ENCODE measurements at regions not wholly inside any gene's neighbourhood (a gene's known extent, or its start where the extent isn't known, plus 50 kb on each side); places are given as distances from the start of the nearest gene placed in this dataset.

GRCh38 chr3:25023876-25024275 is 404.2 kb upstream of the RARB start:
- Mint-ChIP-seq H3K36me3 (ENCODE audit: insufficient read depth, unreplicated experiment) (no peaks in the 10 kb centered on the region), H3K4me3 (ENCODE audit: low read depth, unreplicated experiment) (no peak overlapping the region), H3K27ac (ENCODE audit: unreplicated experiment) (no peak overlapping the region), H3K27me3 (ENCODE audit: unreplicated experiment) (no peaks in the 10 kb centered on the region), H3K9me3 (ENCODE audit: low read depth, unreplicated experiment) (no peaks in the 10 kb centered on the region), H3K4me1 (ENCODE audit: low read depth, unreplicated experiment) (no peaks in the 10 kb centered on the region)
- no TSS peak for BruUV-seq (replicated peaks)
- no peak for DNase-seq
- TF ChIP-seq CTCF (IDR thresholded peaks at IDR 0.05; ENCODE audit: unreplicated experiment), result no peak
- CTCF ChIA-PET, result no interaction called here
- intact Hi-C loops (cut with micrococcal nuclease; ENCODE audit: unreplicated experiment), result loop anchor here (5.0 to 10.0 kb wide), 3 partner anchors 252 to 403 kb away; partner anchors contain the start of gene RARB

- Mint-ChIP-seq H3K4me1 (ENCODE audit: low read depth, unreplicated experiment) (no peaks in the 10 kb centered on the region), H3K9me3 (ENCODE audit: low read depth, unreplicated experiment) (no peaks in the 10 kb centered on the region), H3K27me3 (ENCODE audit: unreplicated experiment) (no peaks in the 10 kb centered on the region), H3K27ac (ENCODE audit: unreplicated experiment) (no peak overlapping the region), H3K36me3 (ENCODE audit: insufficient read depth, unreplicated experiment) (no peaks in the 10 kb centered on the region), H3K4me3 (ENCODE audit: low read depth, unreplicated experiment) (no peak overlapping the region)
- DNase-seq, result no peak
- no peak for TF ChIP-seq CTCF (IDR thresholded peaks at IDR 0.05; ENCODE audit: unreplicated experiment)
- CTCF ChIA-PET, result interaction anchor here (0.6 kb wide), 1 partner anchor 758 kb away, joined by 3 read pairs; the partner anchor contains the start of gene NGLY1
- intact Hi-C loops (cut with micrococcal nuclease; ENCODE audit: unreplicated experiment), result loop anchor here (10.0 kb wide), 1 partner anchor 280 kb away; no protein-coding TSS in a partner anchor
- no TSS peak for BruUV-seq (replicated peaks)
These were observed 402.8 kb upstream of the RARB start for GRCh38 chr3:25025236-25025635.

- no TSS peak for BruUV-seq (replicated peaks)
- intact Hi-C loops (cut with micrococcal nuclease; ENCODE audit: unreplicated experiment), result loop anchor here (10.0 kb wide), 1 partner anchor 277 kb away; no protein-coding TSS in a partner anchor
- Mint-ChIP-seq H3K4me3 (ENCODE audit: low read depth, unreplicated experiment) (no peak overlapping the region), H3K27ac (ENCODE audit: unreplicated experiment) (no peak overlapping the region), H3K9me3 (ENCODE audit: low read depth, unreplicated experiment) (no peaks in the 10 kb centered on the region), H3K4me1 (ENCODE audit: low read depth, unreplicated experiment) (no peaks in the 10 kb centered on the region), H3K27me3 (ENCODE audit: unreplicated experiment) (no peaks in the 10 kb centered on the region), H3K36me3 (ENCODE audit: insufficient read depth, unreplicated experiment) (no peaks in the 10 kb centered on the region)
- TF ChIP-seq CTCF (IDR thresholded peaks at IDR 0.05; ENCODE audit: unreplicated experiment), result no peak
- CTCF ChIA-PET, result no interaction called here
- DNase-seq, result no peak
These were observed 400.4 kb upstream of the RARB start for GRCh38 chr3:25027650-25028049.

GRCh38 chr3:25029820-25030219 is 398.2 kb upstream of the RARB start:
- CTCF ChIA-PET, result interaction anchor here (1.5 kb wide), 1 partner anchor 17 kb away, joined by 5 read pairs; no protein-coding TSS in a partner anchor
- H3K27ac Mint-ChIP-seq (ENCODE audit: unreplicated experiment), result no peak overlapping the region
- no peak for DNase-seq
- no peaks in the 10 kb centered on the region for H3K9me3 Mint-ChIP-seq (ENCODE audit: low read depth, unreplicated experiment)
- intact Hi-C loops (cut with micrococcal nuclease; ENCODE audit: unreplicated experiment), result loop anchor here (10.0 kb wide), 1 partner anchor 275 kb away; no protein-coding TSS in a partner anchor
- no peaks in the 10 kb centered on the region for H3K27me3 Mint-ChIP-seq (ENCODE audit: unreplicated experiment)
- TF ChIP-seq CTCF (IDR thresholded peaks at IDR 0.05; ENCODE audit: unreplicated experiment), result no peak
- no TSS peak for BruUV-seq (replicated peaks)
- H3K4me3 Mint-ChIP-seq (ENCODE audit: low read depth, unreplicated experiment), result no peak overlapping the region
- H3K36me3 Mint-ChIP-seq (ENCODE audit: insufficient read depth, unreplicated experiment), result no peaks in the 10 kb centered on the region
- H3K4me1 Mint-ChIP-seq (ENCODE audit: low read depth, unreplicated experiment), result no peaks in the 10 kb centered on the region

All from Calu3 (cell line).